PC-9 (cell line): ENCODE measurements at regions not wholly inside any gene's neighbourhood (a gene's known extent, or its start where the extent isn't known, plus 50 kb on each side); places are given as distances from the start of the nearest gene placed in this dataset.

Experiments used
- BruUV-seq: library from RNA; stranded (reverse); fragments of 400-500 nt; replicated peaks from 2 replicates; lab custom pipeline; 2021; lab: Mats Ljungman, UMichigan
- CTCF ChIA-PET: fragments of 300-600 bp; sonication (Branson Sonifier 250); formaldehyde crosslinking; loops from one replicate; lab custom pipeline; 2022; ENCODE audit warnings: antibody characterized with exemption; lab: Charles Lee
- POLR2A ChIA-PET: fragments of 300-600 bp; sonication (Branson Sonifier 250); formaldehyde crosslinking; loops from one replicate; lab custom pipeline; 2022; ENCODE audit warnings: antibody characterized with exemption; ENCODE audit not compliant: unreplicated experiment; lab: Charles Lee
- DNase-seq, 2 experiments: peaks; one replicate each; pipeline versions ENCODE4 v3.0.0 to v3.0.0-alpha.2; 2015 to 2022; ENCODE audit warnings: mixed read lengths in 1 of 2
- H2AFZ ChIP-seq: fragments of 200-600 bp; sonication (generic); 2 replicates; pipeline ENCODE4 v1.8.1; 2017; ENCODE audit warnings: antibody characterized with exemption
- H3F3A ChIP-seq: fragments of 200-600 bp; sonication (generic); 2 replicates; pipeline ENCODE4 v1.8.1; 2017; ENCODE audit warnings: antibody characterized with exemption, mild to moderate bottlenecking, low read depth; ENCODE audit not compliant: insufficient read depth
- H3K27ac ChIP-seq: fragments of 200-600 bp; sonication (generic); 2 replicates; pipeline ENCODE4 v1.6.1; 2016; ENCODE audit warnings: mixed run types
- H3K27me3 ChIP-seq: fragments of 200-600 bp; sonication (generic); 2 replicates; pipeline ENCODE4 v1.6.1; 2016; ENCODE audit warnings: low read depth, mixed run types; ENCODE audit not compliant: insufficient read depth
- H3K36me3 ChIP-seq: fragments of 200-600 bp; sonication (generic); 2 replicates; pipeline ENCODE4 v1.6.1; 2016; ENCODE audit warnings: low read depth, mixed run types
- H3K4me1 ChIP-seq: fragments of 200-600 bp; sonication (generic); replicated peaks from 2 replicates; pipeline ENCODE4 v1.6.1; 2016; ENCODE audit warnings: mixed run types; ENCODE audit not compliant: insufficient read depth
- H3K4me2 ChIP-seq: fragments of 200-600 bp; sonication (generic); 2 replicates; pipeline ENCODE4 v1.6.1; 2017; ENCODE audit warnings: mixed run types
- H3K4me3 ChIP-seq: fragments of 200-600 bp; sonication (generic); 2 replicates; pipeline ENCODE4 v1.6.1; 2016; ENCODE audit warnings: mixed run types
- H3K79me2 ChIP-seq: fragments of 200-600 bp; sonication (generic); 2 replicates; pipeline ENCODE4 v1.6.1; 2017; ENCODE audit warnings: low read depth, mixed run types
- H3K9me2 ChIP-seq: fragments of 200-600 bp; sonication (generic); 2 replicates; pipeline ENCODE4 v1.8.1; 2017; ENCODE audit warnings: mild to moderate bottlenecking; ENCODE audit not compliant: insufficient read depth
- H3K9me3 ChIP-seq: fragments of 200-600 bp; sonication (generic); 2 replicates; pipeline ENCODE4 v1.8.1; 2016; ENCODE audit warnings: low read depth; ENCODE audit not compliant: insufficient read depth
- H4K20me1 ChIP-seq: fragments of 200-600 bp; sonication (generic); 2 replicates; pipeline ENCODE4 v1.8.1; 2017; ENCODE audit not compliant: insufficient read depth
- EZH2 ChIP-seq: fragments of 200-600 bp; sonication (generic); IDR thresholded peaks from 2 replicates; pipeline ENCODE4 v1.8.0; 2017; ENCODE audit warnings: antibody characterized with exemption, low read depth
- intact Hi-C: fragments of 100-400 bp; cut with micrococcal nuclease; formaldehyde crosslinking; loops from one replicate; pipeline ENCODE4 v1.10.0; 2022; ENCODE audit not compliant: unreplicated experiment
- TF ChIP-seq, protein P1 (sequence below): fragments of 200-600 bp; sonication (generic); conservative IDR thresholded peaks from 2 replicates; pipeline ENCODE4 v1.6.1; 2017; ENCODE audit warnings: mixed run types, antibody characterized with exemption, mild to moderate bottlenecking, moderate library complexity

DNA sequence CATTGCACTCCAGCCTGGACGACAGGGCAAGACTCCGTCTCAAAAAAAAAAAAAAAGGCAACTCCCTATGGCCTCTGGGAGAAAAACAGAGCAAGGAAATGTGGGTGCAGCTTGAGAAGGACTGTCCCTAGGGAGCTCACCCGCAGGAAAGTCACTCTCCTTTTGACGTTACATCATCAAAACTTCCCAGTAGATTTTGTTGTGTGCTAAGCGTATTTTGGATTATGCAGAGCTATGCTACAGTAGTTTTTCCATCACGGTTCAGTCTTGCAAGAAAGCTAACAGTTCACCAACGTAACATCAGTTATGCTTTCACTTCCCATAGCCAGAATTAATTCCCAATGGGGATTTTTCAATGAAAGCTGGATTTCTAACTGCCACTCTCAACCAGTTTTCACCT, 138.8 kb downstream of the HSD17B3 start:
- H3K36me3 ChIP-seq: no peaks in the 10 kb centered on the region
- ChIA-PET POLR2A (no interaction called here), CTCF (interaction anchor here (0.5 kb wide), 1 partner anchor 66 kb away, joined by 5 read pairs; no protein-coding TSS in a partner anchor)
- H3K9me2 ChIP-seq: no peaks in the 10 kb centered on the region
- no peaks in the 10 kb centered on the region; the same call in 1 of the 2 replicates for H3K9me3 ChIP-seq
- no peak overlapping the region for H2AFZ ChIP-seq
- no peak overlapping the region for H3K27ac ChIP-seq
- no peak overlapping the region for H3K4me2 ChIP-seq
- no peaks in the 10 kb centered on the region for H4K20me1 ChIP-seq
- peaks cover 62% of the 10 kb centered on the region for H3K27me3 ChIP-seq
- no peak for TF ChIP-seq EZH2
- TF ChIP-seq, protein P1, sequence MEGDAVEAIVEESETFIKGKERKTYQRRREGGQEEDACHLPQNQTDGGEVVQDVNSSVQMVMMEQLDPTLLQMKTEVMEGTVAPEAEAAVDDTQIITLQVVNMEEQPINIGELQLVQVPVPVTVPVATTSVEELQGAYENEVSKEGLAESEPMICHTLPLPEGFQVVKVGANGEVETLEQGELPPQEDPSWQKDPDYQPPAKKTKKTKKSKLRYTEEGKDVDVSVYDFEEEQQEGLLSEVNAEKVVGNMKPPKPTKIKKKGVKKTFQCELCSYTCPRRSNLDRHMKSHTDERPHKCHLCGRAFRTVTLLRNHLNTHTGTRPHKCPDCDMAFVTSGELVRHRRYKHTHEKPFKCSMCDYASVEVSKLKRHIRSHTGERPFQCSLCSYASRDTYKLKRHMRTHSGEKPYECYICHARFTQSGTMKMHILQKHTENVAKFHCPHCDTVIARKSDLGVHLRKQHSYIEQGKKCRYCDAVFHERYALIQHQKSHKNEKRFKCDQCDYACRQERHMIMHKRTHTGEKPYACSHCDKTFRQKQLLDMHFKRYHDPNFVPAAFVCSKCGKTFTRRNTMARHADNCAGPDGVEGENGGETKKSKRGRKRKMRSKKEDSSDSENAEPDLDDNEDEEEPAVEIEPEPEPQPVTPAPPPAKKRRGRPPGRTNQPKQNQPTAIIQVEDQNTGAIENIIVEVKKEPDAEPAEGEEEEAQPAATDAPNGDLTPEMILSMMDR: no peak
- H3F3A ChIP-seq: no peaks in the 10 kb centered on the region
- intact Hi-C loops: no loop called here
- DNase-seq: no peak
- no peaks in the 10 kb centered on the region for H3K79me2 ChIP-seq
- no peaks in the 10 kb centered on the region for H3K4me1 ChIP-seq
- H3K4me3 ChIP-seq: no peak overlapping the region
- BruUV-seq: no TSS peak

DNA sequence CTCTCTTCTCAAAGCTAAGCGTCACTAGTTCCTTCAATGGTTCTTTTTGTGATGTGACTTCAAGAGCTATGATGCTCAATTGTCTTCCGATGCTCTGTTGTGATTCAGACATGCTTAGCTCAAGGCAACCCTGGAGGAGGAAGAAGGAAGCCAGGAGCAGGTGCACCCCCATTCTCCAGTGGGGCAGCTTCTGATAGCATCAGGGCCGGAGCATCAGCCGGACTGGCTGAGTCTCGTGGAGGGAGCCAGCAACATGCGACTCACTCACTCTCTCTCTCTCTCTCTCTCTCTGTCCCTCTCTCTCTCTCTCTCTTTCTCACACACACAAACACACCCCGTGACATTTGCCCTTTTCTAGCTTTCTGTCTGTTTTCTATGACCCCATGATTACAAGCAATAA, 140.2 kb downstream of the HSD17B3 start:
- no TSS peak for BruUV-seq
- TF ChIP-seq EZH2: no peak
- TF ChIP-seq, protein P1: no peak

DNA sequence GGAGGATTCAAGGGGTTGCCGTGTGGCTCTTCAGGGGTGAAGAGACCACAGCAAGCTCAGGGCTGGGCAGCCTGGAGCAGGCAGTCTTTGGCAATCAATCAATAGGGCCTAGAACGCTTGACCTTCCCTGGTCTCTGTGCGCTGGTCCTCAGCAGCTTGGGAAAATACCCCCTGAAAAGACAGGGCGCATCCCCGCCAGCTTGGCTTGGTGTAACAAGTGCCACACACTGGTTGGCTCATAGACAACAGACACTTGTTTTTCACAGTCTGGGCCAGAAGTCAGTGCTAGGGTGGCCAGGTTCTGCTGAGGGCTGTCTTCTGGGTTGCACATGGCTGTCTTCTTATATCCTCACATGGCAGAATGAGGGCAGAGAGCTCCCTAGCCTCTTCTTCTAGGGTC, 141.1 kb downstream of the HSD17B3 start:
- Histone ChIP-seq H3K27ac (no peak overlapping the region), H3K79me2 (no peaks in the 10 kb centered on the region), H4K20me1 (no peaks in the 10 kb centered on the region), H3K4me2 (no peak overlapping the region), H3K9me2 (no peaks in the 10 kb centered on the region), H2AFZ (no peak overlapping the region), H3K4me3 (no peak overlapping the region), H3K36me3 (no peaks in the 10 kb centered on the region), H3F3A (no peaks in the 10 kb centered on the region), H3K4me1 (no peaks in the 10 kb centered on the region), H3K27me3 (peaks cover 56% of the 10 kb centered on the region), H3K9me3 (no peaks in the 10 kb centered on the region; the same call in 1 of the 2 replicates)
- no peak for DNase-seq
- BruUV-seq: no TSS peak
- intact Hi-C loops: no loop called here
- ChIA-PET CTCF (no interaction called here), POLR2A (no interaction called here)
- TF ChIP-seq EZH2: no peak

More for the DNA sequence above, 140.2 kb downstream of the HSD17B3 start:
- H3K27me3 ChIP-seq: peaks cover 59% of the 10 kb centered on the region
- H3K79me2 ChIP-seq: no peaks in the 10 kb centered on the region
- no peaks in the 10 kb centered on the region for H3K9me2 ChIP-seq
- no peaks in the 10 kb centered on the region for H3K4me1 ChIP-seq
- H3F3A ChIP-seq: no peaks in the 10 kb centered on the region
- no peak overlapping the region for H3K27ac ChIP-seq
- no peaks in the 10 kb centered on the region for H4K20me1 ChIP-seq
- no peaks in the 10 kb centered on the region for H3K36me3 ChIP-seq
- ChIA-PET CTCF (no interaction called here), POLR2A (no interaction called here)
- intact Hi-C loops: no loop called here
- H3K9me3 ChIP-seq: no peaks in the 10 kb centered on the region; the same call in 1 of the 2 replicates
- no peak overlapping the region for H3K4me3 ChIP-seq
- no peak for DNase-seq
- no peak overlapping the region for H2AFZ ChIP-seq
- no peak overlapping the region for H3K4me2 ChIP-seq

- H3K9me3 ChIP-seq: no peaks in the 10 kb centered on the region; the same call in 1 of the 2 replicates
- H3K4me1 ChIP-seq: no peaks in the 10 kb centered on the region
- no peaks in the 10 kb centered on the region for H3K9me2 ChIP-seq
- H3K79me2 ChIP-seq: no peaks in the 10 kb centered on the region
- H3K27me3 ChIP-seq: peaks cover 56% of the 10 kb centered on the region
- no peaks in the 10 kb centered on the region for H3K36me3 ChIP-seq
- no peak overlapping the region for H2AFZ ChIP-seq
- no peak for TF ChIP-seq EZH2
- TF ChIP-seq, protein P1: no peak
- no peak overlapping the region for H3K27ac ChIP-seq
- no peak overlapping the region for H3K4me2 ChIP-seq
- intact Hi-C loops: no loop called here
- BruUV-seq: no TSS peak
- H4K20me1 ChIP-seq: no peaks in the 10 kb centered on the region
- POLR2A ChIA-PET: interaction anchor here (0.6 kb wide), 1 partner anchor 270 kb away, joined by 4 read pairs; no protein-coding TSS in a partner anchor
- DNase-seq: no peak
- H3F3A ChIP-seq: no peaks in the 10 kb centered on the region
- CTCF ChIA-PET: no interaction called here
- no peak overlapping the region for H3K4me3 ChIP-seq
These were observed 141.8 kb downstream of the HSD17B3 start for GRCh38 chr9:96160168-96160567.
